ENCODE measurements at regions not wholly inside any gene's neighbourhood (a gene's known extent, or its start where the extent isn't known, plus 50 kb on each side); places are given as distances from the start of the nearest gene placed in this dataset.

DNA sequence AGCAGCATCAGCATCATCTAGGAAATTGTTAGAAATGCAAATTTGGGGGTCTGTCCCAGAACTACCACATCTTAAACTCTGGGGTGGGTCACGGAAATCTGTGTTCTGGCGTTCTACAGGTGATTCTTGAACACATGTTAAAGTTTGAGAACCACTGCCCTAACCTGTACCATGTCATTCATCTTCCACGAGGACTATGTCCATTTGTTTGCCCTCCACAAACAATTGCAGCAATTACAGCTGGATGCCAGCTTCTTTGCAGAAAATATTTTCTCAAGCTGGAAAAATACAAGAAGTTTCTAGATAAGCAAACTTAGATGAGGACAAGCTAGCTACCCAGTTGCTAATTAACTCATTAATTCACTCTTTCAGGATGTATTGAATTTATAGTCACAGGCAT is 54.1 kb downstream of the MAFB start:
- in situ Hi-C loops (cut with HindIII; ENCODE audit: low pct_ligation_motif_present, low sequenced_read_pairs), result no loop called here

DNA sequence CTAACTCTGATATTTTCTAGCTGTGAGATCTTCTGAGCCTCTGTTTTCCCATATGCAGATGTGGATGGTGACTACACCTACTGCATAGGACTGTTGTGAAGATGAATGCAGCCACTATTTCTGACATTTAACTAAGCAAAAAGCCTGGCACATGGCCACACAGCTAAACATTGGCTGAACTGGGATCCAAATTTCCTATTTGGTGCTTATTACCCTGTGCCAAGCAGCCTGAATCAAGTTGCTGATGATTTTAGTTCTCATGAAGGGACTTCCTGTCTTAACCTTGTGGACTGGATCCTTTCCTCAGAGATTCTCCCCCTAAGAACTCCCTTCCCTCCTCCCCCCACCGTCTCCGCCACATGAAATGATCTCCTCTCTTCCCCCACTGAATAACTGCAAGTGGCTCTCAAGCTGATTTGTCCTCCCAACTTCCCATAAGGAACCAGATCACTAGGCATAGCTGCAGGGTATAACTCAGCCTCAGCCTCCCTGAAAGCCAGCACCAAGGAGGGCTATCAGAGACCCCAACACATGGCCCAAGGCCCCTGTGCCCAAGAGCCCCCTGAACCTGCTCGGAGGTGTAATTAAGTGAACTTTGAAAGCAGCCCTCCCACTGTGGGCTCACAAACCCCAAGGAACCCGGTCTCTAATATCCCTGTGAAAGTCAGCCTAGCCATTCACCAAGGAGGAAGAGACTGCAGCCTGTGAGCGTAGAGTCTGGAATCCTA is 55.7 kb downstream of the MAFB start:
- in situ Hi-C loops (cut with HindIII; ENCODE audit: low pct_ligation_motif_present, low sequenced_read_pairs), result no loop called here
- DNase-seq, result no peak
- no peak overlapping the region for H3K4me3 ChIP-seq (ENCODE audit: low read depth, low read length)
- no peaks in the 10 kb centered on the region for H3K36me3 ChIP-seq (replicated peaks)
- TF ChIP-seq, protein P1, sequence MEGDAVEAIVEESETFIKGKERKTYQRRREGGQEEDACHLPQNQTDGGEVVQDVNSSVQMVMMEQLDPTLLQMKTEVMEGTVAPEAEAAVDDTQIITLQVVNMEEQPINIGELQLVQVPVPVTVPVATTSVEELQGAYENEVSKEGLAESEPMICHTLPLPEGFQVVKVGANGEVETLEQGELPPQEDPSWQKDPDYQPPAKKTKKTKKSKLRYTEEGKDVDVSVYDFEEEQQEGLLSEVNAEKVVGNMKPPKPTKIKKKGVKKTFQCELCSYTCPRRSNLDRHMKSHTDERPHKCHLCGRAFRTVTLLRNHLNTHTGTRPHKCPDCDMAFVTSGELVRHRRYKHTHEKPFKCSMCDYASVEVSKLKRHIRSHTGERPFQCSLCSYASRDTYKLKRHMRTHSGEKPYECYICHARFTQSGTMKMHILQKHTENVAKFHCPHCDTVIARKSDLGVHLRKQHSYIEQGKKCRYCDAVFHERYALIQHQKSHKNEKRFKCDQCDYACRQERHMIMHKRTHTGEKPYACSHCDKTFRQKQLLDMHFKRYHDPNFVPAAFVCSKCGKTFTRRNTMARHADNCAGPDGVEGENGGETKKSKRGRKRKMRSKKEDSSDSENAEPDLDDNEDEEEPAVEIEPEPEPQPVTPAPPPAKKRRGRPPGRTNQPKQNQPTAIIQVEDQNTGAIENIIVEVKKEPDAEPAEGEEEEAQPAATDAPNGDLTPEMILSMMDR (IDR thresholded peaks at IDR 0.05; ENCODE audit: low read depth, low read length, missing control alignments), result no peak
- no peaks in the 10 kb centered on the region for H3K27me3 ChIP-seq (replicated peaks)
- H3K27ac ChIP-seq, result no peak overlapping the region

More for the DNA sequence above, 54.1 kb downstream of the MAFB start:
- Histone ChIP-seq H3K27me3 (replicated peaks) (no peaks in the 10 kb centered on the region), H3K27ac (no peak overlapping the region), H3K4me3 (ENCODE audit: low read depth, low read length) (no peak overlapping the region), H3K36me3 (replicated peaks) (no peaks in the 10 kb centered on the region)
- no peak for DNase-seq
- TF ChIP-seq, protein P1 (IDR thresholded peaks at IDR 0.05; ENCODE audit: low read depth, low read length, missing control alignments), result no peak

DNA sequence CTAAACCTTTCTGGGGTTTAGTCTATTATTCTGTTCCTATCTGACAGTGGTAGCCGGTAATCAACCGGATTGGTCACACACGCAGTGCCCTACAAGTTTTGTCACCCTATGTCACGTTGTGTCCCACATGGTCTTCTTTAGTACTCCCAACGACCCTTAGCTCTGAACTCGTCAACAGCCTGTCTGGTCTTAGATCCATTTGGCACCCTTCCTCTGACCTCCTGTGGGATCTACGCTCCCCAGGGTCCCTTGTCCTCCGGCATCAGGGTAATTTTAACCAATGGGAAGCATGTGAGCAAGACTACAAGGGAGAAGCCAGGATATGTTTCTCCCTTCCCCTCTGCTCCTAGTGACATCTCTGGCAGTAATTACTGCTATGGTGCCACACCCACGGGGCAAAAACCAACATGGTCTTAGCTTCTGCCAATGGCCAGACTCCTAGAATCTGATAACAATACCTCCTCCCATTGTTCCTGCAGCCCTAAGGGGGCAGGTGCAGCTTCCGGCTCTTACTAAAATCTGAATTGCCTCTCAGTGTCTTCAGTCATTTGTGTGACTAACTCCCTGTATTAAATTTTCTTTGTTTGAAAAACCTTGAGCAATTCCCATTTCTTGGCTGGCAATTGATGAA is 56.6 kb downstream of the MAFB start:
- in situ Hi-C loops (cut with HindIII; ENCODE audit: low pct_ligation_motif_present, low sequenced_read_pairs), result no loop called here
- H3K36me3 ChIP-seq (replicated peaks), result no peaks in the 10 kb centered on the region
- no peaks in the 10 kb centered on the region for H3K27me3 ChIP-seq (replicated peaks)
- H3K27ac ChIP-seq, result no peak overlapping the region
- H3K4me3 ChIP-seq (ENCODE audit: low read depth, low read length), result no peak overlapping the region
- TF ChIP-seq, protein P1 (IDR thresholded peaks at IDR 0.05; ENCODE audit: low read depth, low read length, missing control alignments), result no peak
- DNase-seq, result no peak

DNA sequence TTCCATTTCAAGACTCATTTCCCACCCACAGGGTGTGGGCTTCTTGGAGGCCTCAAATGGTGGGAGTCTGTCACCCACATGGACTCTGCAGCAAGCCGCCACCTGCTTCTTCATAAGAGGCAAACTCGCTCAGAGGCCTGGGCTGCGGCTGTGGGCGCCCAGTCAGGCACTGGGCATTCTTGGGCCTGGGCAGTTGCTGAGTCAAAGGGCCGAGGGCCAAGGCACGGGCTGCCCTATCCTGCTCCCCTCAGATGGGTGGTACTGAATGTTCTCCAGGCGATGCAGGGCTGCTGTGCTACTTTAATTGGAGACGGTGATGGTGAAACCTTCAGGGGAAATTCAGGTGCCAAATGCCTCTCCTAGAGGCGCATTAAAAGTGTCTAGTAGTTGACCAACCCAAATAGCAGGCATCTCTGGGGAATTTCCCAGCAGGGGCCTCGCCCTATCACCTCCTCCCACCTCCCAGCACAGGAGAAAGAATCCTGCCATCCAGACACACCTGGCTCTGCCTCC is 57.9 kb downstream of the MAFB start:
- DNase-seq, result no peak
- TF ChIP-seq, protein P1 (IDR thresholded peaks at IDR 0.05; ENCODE audit: low read depth, low read length, missing control alignments), result no peak
- no peaks in the 10 kb centered on the region for H3K27me3 ChIP-seq (replicated peaks)
- no peak overlapping the region for H3K4me3 ChIP-seq (ENCODE audit: low read depth, low read length)
- no peak overlapping the region for H3K27ac ChIP-seq
- in situ Hi-C loops (cut with HindIII; ENCODE audit: low pct_ligation_motif_present, low sequenced_read_pairs), result no loop called here
- H3K36me3 ChIP-seq (replicated peaks), result no peaks in the 10 kb centered on the region

DNA sequence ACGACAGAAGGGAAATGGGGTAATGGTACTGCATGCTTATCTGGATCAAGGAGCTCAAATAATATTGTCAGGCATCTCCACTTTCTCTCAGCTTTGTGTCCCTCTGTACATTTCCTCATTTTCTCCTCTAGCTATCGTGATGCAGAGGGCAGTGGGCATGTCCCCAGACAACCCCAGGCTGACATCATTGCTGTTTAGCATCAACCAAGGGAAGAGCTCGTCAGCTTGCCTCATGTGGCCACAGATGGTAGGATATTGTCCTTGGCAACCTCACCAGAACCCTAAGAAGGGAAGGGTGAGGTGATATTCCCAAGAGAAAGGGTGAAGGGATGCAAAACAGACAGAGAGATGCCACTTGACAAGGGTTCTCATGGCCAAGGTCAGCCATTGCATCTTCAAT is 58.3 kb downstream of the MAFB start:
- Histone ChIP-seq H3K27me3 (replicated peaks) (no peaks in the 10 kb centered on the region), H3K4me3 (ENCODE audit: low read depth, low read length) (no peak overlapping the region), H3K27ac (no peak overlapping the region), H3K36me3 (replicated peaks) (no peaks in the 10 kb centered on the region)
- no peak for DNase-seq
- in situ Hi-C loops (cut with HindIII; ENCODE audit: low pct_ligation_motif_present, low sequenced_read_pairs), result no loop called here
- TF ChIP-seq, protein P1 (IDR thresholded peaks at IDR 0.05; ENCODE audit: low read depth, low read length, missing control alignments), result no peak
